MG63 (cell line): ENCODE measurements at regions not wholly inside any gene's neighbourhood (a gene's known extent, or its start where the extent isn't known, plus 50 kb on each side); places are given as distances from the start of the nearest gene placed in this dataset.

ENCODE experiments used
- DNase-seq: peaks from one replicate; pipeline ENCODE4 v3.0.0-alpha.2; 2020
- H3K27me3 ChIP-seq: fragments of 250-450 bp; sonication (Bioruptor Pico); 2 replicates; pipeline ENCODE4 v1.5.1; 2020; ENCODE audit warnings: mild to moderate bottlenecking, moderate library complexity
- H3K36me3 ChIP-seq: fragments of 250-450 bp; sonication (Bioruptor Pico); 2 replicates; pipeline ENCODE4 v1.5.1; 2020; ENCODE audit warnings: mild to moderate bottlenecking, moderate library complexity
- H3K4me3 ChIP-seq: fragments of 250-450 bp; sonication (Bioruptor Pico); 2 replicates; pipeline ENCODE4 v1.5.1; 2020; ENCODE audit warnings: mild to moderate bottlenecking, moderate library complexity
- H3K9me3 ChIP-seq: fragments of 250-450 bp; sonication (Bioruptor Pico); 2 replicates; pipeline ENCODE4 v1.5.1; 2020; ENCODE audit warnings: mild to moderate bottlenecking, moderate library complexity

- Histone ChIP-seq H3K27me3 (no peaks in the 10 kb centered on the region), H3K9me3 (no peaks in the 10 kb centered on the region), H3K36me3 (no peaks in the 10 kb centered on the region), H3K4me3 (no peak overlapping the region)
- no peak for DNase-seq
These were observed 392.7 kb downstream of the FGF9 start for GRCh38 chr13:22063416-22064124.

GRCh38 chr13:22064854-22065620 lies 394.2 kb downstream of the FGF9 start:
- Histone ChIP-seq H3K9me3 (no peaks in the 10 kb centered on the region), H3K4me3 (no peak overlapping the region), H3K27me3 (no peaks in the 10 kb centered on the region), H3K36me3 (no peaks in the 10 kb centered on the region)
- DNase-seq: no peak

GRCh38 chr13:22073718-22074117 lies 402.8 kb downstream of the FGF9 start:
- Histone ChIP-seq H3K27me3 (no peaks in the 10 kb centered on the region), H3K9me3 (no peaks in the 10 kb centered on the region), H3K4me3 (no peak overlapping the region), H3K36me3 (no peaks in the 10 kb centered on the region)
- DNase-seq: no peak

GRCh38 chr13:22074403-22074802 lies 403.5 kb downstream of the FGF9 start:
- no peak for DNase-seq
- Histone ChIP-seq H3K4me3 (no peak overlapping the region), H3K36me3 (no peaks in the 10 kb centered on the region), H3K9me3 (no peaks in the 10 kb centered on the region), H3K27me3 (no peaks in the 10 kb centered on the region)

GRCh38 chr13:22076658-22077057 lies 405.8 kb downstream of the FGF9 start:
- no peaks in the 10 kb centered on the region for H3K27me3 ChIP-seq

GRCh38 chr13:22077205-22077683 lies 406.4 kb downstream of the FGF9 start:
- Histone ChIP-seq H3K36me3 (no peaks in the 10 kb centered on the region), H3K27me3 (no peaks in the 10 kb centered on the region), H3K9me3 (no peaks in the 10 kb centered on the region), H3K4me3 (no peak overlapping the region)
- no peak for DNase-seq

More at GRCh38 chr13:22076658-22077057, 405.8 kb downstream of the FGF9 start:
- Histone ChIP-seq H3K36me3 (no peaks in the 10 kb centered on the region), H3K4me3 (no peak overlapping the region), H3K9me3 (no peaks in the 10 kb centered on the region)
- no peak for DNase-seq

- Histone ChIP-seq H3K9me3 (no peaks in the 10 kb centered on the region), H3K36me3 (no peaks in the 10 kb centered on the region), H3K4me3 (no peak overlapping the region), H3K27me3 (no peaks in the 10 kb centered on the region)
- no peak for DNase-seq
These were observed 406.9 kb downstream of the FGF9 start for GRCh38 chr13:22077764-22078163.

- H3K9me3 ChIP-seq: no peaks in the 10 kb centered on the region
- DNase-seq: no peak
- no peaks in the 10 kb centered on the region for H3K27me3 ChIP-seq
- no peaks in the 10 kb centered on the region for H3K36me3 ChIP-seq
- H3K4me3 ChIP-seq: no peak overlapping the region
These were observed 409.1 kb downstream of the FGF9 start for GRCh38 chr13:22079961-22080360.

GRCh38 chr13:22080832-22081231 lies 410.0 kb downstream of the FGF9 start:
- H3K9me3 ChIP-seq: no peaks in the 10 kb centered on the region
- no peaks in the 10 kb centered on the region for H3K36me3 ChIP-seq
- no peak for DNase-seq
- H3K4me3 ChIP-seq: no peak overlapping the region
- no peaks in the 10 kb centered on the region for H3K27me3 ChIP-seq

- Histone ChIP-seq H3K36me3 (no peaks in the 10 kb centered on the region), H3K27me3 (no peaks in the 10 kb centered on the region), H3K4me3 (no peak overlapping the region), H3K9me3 (no peaks in the 10 kb centered on the region)
- DNase-seq: no peak
These were observed 410.6 kb downstream of the FGF9 start for GRCh38 chr13:22081430-22081829.

GRCh38 chr13:22082030-22082429 lies 411.2 kb downstream of the FGF9 start:
- no peaks in the 10 kb centered on the region for H3K36me3 ChIP-seq
- H3K4me3 ChIP-seq: no peak overlapping the region
- no peak for DNase-seq
- no peaks in the 10 kb centered on the region for H3K27me3 ChIP-seq
- H3K9me3 ChIP-seq: no peaks in the 10 kb centered on the region

GRCh38 chr13:22082437-22083100 lies 411.7 kb downstream of the FGF9 start:
- no peaks in the 10 kb centered on the region for H3K36me3 ChIP-seq
- DNase-seq: no peak
- no peaks in the 10 kb centered on the region for H3K9me3 ChIP-seq
- no peak overlapping the region for H3K4me3 ChIP-seq
- no peaks in the 10 kb centered on the region for H3K27me3 ChIP-seq

- H3K9me3 ChIP-seq: no peaks in the 10 kb centered on the region
- DNase-seq: no peak
These were observed 414.1 kb downstream of the FGF9 start for GRCh38 chr13:22085001-22085400.

GRCh38 chr13:22086597-22087330 lies 415.9 kb downstream of the FGF9 start:
- Histone ChIP-seq H3K4me3 (no peak overlapping the region), H3K36me3 (no peaks in the 10 kb centered on the region), H3K27me3 (no peaks in the 10 kb centered on the region), H3K9me3 (0 out of 2 replicates have a peak, but pooled peaks cover 3% of the 10 kb centered on the region)
- peak; percentile 82 for DNase-seq

More at GRCh38 chr13:22085001-22085400, 414.1 kb downstream of the FGF9 start:
- no peaks in the 10 kb centered on the region for H3K36me3 ChIP-seq
- no peaks in the 10 kb centered on the region for H3K27me3 ChIP-seq
- H3K4me3 ChIP-seq: no peak overlapping the region

GRCh38 chr13:22090106-22090505 lies 419.2 kb downstream of the FGF9 start:
- no peaks in the 10 kb centered on the region for H3K36me3 ChIP-seq

GRCh38 chr13:22091222-22091970 lies 420.5 kb downstream of the FGF9 start:
- no peak overlapping the region for H3K4me3 ChIP-seq
- peaks cover 3% of the 10 kb centered on the region; the same call in 1 of the 2 replicates for H3K9me3 ChIP-seq
- no peaks in the 10 kb centered on the region for H3K36me3 ChIP-seq
- DNase-seq: peak; percentile 80
- no peaks in the 10 kb centered on the region for H3K27me3 ChIP-seq

More at GRCh38 chr13:22090106-22090505, 419.2 kb downstream of the FGF9 start:
- Histone ChIP-seq H3K4me3 (no peak overlapping the region), H3K9me3 (peaks cover 3% of the 10 kb centered on the region; the same call in 1 of the 2 replicates), H3K27me3 (no peaks in the 10 kb centered on the region)
- no peak for DNase-seq
